ENCODE measurements at regions not wholly inside any gene's neighbourhood (a gene's known extent, or its start where the extent isn't known, plus 50 kb on each side); places are given as distances from the start of the nearest gene placed in this dataset.

GRCh38 chr5:108437425-108437824 is 55.5 kb upstream of the FBXL17 start:
- DNase-seq: no peak

DNA sequence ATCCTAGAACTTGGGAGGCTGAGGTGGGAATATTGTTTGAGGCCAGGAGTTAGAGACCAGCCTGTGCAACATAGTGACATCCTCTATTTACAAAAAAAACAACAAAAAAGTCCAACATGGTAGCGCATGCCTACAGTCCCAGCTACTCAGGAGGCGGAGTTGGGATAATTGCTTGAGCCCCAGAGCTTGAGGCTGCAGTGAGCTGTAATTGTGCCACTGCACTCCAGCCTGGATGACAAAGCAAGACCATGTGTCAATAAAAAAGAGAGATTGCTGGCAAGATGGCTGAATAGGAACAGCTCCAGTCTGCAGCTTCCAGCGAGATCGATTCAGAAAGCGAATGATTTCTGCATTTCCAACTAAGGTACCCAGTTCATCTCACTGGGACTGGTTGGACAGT is 54.8 kb upstream of the FBXL17 start:
- no peak for DNase-seq

DNA sequence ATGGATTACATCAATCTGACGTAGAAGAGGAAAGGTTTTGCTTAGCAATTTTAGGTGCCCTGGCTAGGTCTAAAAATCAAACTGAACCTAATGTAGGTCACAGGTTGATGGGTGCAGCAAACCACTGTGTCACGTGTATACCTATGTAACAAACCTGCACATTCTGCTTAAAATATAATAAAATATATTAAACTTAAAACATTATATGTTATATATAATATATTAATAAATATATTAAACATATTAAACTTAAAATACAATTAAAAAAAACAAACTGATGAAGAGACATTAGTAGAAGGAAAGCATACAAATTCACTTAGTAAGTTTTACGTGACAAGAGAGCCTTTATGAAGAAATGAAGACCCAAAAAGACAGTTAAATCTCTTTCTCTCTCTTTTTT is 51.7 kb upstream of the FBXL17 start:
- DNase-seq: no peak

DNA sequence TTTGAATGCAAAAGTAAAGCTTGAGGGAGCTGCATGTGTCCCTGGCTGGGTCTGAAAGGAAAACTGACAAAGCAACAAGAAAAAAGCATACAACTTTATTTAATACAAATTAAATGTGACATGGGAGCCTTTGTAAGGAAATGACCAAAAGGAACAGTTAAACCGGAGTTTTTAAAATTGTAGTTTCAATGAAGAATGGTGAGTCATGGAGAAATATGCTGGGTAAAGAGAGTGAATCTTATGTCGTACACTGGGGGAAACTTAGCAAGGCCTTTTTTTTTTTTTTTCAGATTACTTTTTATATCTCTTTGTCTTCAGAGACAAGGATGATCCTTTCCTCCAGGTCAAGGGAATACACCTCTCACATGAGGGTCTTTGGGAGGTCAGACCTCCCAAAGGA is 50.1 kb upstream of the FBXL17 start:
- DNase-seq: no peak

Data from T-helper 1 cell (primary cell).